GM21367 (cell line): ENCODE measurements at regions not wholly inside any gene's neighbourhood (a gene's known extent, or its start where the extent isn't known, plus 50 kb on each side); places are given as distances from the start of the nearest gene placed in this dataset.
"Not testable (repeated sequence)": the region's sequence is repeated elsewhere in the genome, so short reads cannot be mapped to it uniquely, and the experiment has no call there.

ENCODE experiments used
- ATAC-seq: cut with Tn5 transposase; IDR thresholded peaks from one replicate; pipeline ENCODE4 v1.9.1; 2021; ENCODE audit not compliant: unreplicated experiment

DNA sequence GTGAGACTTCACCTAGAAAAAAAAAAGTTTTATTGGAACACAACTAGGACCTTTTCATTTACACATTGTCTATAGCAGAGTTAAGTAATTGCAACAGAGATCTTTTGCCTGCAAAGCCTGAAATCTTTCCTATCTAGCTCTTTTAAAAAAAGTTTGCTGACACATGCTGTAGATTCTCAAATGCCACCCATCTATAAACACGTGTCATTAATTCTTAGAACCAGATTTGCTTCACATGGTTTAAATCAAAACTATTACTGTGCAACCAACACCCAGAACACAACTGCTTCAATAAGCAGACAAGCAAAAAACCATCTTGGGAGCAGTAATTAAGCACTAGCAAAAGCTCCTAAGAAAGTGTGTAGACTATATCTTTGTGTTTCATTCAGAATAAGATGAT is 55.0 kb downstream of the OXSM start:
- no peak for ATAC-seq

DNA sequence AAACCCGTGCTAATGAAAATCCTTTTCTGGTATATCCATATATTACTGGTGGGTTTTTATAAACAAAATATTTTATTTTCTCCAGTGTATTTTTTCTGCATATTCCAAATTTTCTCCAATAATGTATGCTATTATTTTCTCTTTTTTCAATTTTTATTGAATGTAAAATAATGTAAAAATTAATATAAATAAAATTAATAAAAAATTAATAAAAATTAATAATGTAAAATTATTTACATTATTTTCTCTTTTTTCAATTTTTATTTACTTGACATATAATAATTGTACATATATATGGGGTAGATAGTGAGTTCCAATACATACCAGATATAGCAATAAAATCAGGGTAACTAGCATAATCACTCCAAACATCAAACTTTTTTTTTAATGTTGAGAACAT is 56.4 kb downstream of the OXSM start:
- no peak for ATAC-seq

DNA sequence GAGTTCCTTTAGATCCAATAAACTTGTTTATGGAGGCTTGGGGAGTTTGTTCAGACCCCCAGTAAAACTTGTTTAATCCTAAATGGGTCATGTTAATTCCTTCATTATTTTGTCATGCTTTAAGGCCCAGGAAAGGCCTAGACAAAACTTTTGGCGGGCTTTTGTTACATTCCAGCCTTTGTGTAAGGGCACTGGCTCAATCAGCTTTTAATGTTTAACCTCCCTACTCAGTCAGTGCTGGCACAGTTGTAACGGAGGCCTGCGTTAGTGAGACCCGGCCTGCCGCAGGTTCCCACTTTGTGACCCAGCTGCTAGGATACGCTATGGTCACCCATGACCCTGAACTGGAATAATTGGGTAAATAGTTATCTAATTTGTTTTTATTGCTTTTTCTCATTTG is 59.2 kb downstream of the OXSM start:
- no peak for ATAC-seq

DNA sequence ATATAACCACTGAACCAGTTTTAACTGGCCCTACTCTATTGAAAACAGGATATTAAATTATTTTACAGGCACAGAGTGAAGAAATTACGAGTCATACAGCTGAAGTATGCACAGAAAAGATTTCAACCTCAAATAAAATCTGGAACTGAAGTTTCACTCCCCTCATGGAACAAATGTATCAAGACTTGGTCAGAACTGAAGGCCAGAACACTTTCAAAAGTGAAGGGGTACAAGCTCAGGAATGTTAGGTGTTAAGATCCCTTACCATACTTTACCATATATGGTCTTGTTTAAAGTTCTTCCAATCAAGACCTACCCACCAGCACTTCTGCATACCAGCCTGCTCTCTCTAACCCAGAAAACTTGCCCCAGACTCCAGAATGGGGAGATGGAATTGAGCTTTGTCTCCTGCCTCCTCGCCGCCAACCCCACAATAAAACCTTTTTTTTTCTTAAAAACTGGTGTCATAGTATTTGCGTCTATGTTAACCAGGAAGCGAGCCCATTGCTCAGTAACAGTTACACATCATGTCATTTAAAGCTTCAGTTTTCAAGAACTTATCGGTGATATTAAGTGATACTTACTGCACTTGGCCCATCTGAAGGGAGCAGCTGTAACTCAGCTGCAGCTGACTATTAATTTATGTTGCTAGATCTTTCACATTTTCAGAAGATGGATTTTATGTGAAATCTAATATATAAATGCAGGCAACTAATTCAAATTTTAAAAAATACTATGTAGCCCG is 59.9 kb downstream of the OXSM start:
- ATAC-seq: no peak

DNA sequence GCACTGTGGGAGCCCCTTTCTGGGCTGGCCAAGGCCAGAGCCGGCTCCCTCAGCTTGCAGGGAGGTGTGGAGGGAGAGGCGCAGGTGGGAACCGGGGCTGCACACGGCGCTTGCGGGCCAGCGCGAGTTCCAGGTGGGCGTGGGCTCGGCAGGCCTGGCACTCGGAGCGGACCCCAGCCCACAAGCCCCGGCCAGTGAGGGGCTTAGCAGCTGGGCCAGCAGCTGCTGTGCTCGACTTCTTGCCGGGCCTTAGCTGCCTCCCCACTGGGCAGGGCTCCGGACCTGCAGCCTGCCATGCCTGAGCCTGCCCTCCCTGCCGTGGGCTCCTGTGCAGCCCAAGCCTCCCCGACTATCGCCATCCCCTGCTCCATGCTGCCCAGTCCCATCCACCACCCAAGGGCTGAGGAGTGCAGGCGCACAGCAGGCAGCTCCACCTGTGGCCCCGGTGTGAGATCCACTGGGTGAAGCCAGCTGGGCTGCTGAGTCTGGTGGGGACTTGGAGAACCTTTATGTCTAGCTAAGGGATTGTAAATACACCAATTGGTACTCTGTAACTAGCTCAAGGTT is 61.9 kb downstream of the OXSM start:
- ATAC-seq: not testable (repeated sequence)

DNA sequence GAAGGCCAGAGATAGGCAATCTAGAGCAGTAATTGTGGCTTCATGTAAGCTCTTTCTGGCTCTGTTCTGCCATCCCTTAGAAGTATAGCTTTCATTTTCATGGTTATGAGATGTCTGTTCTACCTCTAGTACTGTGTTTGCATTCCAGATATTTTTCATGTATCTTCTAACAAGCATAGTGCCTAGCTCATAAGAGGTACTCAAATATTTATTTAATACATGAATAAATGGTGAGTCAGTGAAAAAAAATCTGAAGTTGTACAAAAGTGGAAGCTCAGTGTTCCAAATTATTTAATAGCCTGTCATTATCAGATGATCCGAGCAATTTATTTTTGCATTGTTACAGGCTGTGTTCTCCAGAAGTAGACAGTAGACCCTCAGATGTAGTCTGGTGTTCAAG is 64.3 kb downstream of the OXSM start:
- no peak for ATAC-seq

DNA sequence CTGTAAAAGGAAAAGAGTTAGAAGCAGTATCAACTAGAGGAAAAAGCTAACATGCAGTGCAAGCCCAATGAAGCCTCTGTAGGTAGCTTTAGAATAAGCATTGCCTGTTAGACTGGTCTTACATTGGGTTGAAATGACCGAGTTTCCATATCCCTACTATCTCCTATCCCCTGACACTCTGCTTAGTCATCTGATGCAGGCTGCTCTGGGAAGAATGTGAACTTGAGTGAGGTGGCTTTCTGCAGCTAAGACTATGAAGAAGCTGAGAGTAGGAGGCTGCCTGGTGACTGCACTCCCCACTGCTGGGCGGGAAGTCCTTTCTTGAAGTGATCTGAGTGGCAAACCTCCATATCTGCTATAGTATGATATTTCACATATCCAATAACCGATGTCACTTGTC is 64.7 kb downstream of the OXSM start:
- ATAC-seq: no peak

DNA sequence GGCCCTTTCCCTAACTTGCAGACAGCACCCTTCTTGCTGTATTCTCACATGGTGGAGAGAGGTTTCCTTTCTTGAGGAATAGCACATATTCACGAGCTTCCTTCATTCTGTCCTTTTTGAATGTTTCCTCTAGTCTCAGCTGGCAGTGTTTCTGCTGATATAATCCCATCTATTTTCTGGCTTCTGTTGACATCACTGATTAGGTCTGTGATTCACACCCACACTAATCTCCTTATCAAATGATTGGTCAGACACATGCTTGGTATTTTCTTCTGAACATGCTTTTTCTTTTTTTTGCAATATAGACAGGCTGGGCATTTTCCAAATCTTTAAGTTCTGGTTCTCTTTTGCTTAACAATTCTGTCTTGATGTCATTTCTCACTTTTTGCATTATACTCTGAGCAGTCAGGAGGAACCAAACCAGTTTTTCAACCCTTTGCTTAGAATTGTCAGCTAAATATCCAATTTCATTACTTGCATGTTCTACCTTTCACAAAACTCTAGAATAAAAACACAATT is 65.4 kb downstream of the OXSM start:
- no peak for ATAC-seq

DNA sequence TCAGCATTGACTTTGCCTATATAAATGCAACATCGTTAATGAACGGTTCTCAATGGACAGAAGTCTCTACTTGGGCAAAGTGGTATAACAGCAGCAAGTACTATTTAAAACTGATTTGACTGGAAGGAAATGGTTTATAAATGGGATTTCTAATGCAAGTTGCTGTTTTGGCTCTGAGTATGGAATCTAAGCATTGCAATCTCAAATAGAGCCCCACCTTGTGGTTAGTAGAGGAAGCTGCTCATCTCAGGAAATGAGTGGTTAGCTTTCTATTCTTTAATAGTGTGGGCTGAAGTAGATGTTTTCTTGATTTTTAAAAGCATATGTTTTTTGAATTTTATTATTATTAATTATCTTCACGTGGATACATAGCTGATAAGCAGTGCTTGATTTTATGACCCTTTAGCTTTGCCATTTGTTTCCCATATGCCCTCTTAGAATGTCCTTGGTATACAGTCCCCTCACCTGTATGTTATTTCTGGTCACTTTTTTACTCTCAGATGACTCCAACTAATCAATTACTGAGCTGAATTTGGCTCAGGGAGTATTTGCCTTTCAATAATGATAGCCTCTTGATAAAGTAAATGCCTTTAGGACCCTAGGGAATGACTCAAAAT is 67.1 kb downstream of the OXSM start:
- peak; percentile 81 for ATAC-seq

DNA sequence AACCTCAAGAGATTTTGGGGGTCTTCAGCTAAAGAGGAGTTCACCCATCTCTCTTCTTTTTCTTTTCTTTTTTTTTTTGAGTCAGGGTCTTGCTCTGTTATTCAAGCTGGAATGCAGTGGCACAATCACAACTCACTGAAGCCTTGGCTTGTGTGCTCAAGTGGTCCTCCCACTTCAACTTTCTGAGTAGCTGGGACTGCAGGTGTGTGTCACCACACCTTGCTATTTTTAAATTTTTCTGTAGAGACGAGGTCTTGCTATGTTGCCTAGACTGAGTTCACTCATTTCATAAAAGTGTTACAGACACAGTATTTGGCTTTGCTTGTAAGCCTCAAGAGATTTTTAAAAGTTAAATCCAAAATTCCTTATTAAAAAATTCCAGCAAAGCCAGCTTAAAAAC is 71.7 kb downstream of the OXSM start:
- ATAC-seq: no peak

DNA sequence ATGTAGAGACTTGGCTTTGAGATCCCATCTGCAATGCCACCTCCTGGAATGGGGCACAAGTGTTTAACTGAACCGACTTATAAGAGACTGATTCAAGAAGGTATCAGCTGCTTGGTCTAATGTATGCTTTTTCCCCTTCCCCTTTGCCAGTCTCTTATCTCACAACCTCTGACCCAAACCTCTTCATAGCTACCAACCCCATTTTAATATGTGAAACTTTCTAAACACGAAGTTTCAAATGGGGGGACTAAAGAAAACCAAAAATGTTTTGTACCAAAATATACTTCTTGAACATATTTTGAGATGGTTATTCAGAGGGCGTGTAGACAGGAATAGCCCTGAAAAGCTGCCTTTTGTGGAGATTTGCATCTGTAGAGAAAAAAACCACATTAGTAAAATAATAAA is 73.1 kb downstream of the OXSM start:
- no peak for ATAC-seq

DNA sequence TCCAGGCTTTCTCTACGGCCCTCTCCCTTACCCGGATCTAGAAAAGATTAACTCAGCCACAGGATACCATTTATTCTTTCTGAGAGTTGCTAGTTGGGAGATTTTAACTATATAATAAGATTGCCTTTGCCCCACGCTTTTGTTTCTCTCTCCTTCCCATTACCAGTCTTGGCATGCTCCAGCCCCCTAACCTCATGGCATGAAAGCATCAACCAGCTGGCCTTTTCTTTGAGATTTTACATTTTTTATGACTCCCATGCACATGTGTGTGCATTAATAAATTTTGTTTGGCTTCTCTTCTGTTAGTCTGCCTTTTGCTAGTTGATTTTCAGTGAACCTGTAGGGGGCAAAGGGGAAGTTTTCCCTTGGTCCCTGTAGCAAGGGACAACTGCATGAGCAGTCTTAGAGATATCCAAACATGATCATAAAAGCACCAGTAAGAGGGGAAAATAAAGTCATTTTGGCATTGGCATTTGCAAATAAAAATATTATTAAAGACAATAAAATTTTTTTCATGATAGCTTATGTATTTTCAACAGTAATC is 73.6 kb downstream of the OXSM start:
- ATAC-seq: no peak

DNA sequence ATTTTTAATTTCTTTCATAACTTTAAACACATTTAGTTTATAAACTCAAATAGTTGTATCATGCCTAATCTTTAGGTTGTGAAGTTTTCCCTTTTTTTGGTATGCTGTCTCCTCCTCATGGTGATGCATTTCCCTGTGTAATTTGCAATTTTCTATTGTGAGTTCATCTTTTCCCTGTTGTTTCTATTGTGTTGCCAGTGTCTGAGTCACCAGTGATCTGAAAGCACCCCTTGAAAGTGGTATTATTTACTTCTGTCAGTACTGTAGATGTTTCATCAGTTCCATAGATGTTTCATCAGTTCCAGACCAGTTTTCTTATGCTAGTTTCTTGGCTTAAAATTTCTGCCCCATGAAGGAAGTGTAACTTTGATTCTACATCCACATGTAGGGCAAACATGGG is 80.6 kb downstream of the OXSM start:
- ATAC-seq: no peak

DNA sequence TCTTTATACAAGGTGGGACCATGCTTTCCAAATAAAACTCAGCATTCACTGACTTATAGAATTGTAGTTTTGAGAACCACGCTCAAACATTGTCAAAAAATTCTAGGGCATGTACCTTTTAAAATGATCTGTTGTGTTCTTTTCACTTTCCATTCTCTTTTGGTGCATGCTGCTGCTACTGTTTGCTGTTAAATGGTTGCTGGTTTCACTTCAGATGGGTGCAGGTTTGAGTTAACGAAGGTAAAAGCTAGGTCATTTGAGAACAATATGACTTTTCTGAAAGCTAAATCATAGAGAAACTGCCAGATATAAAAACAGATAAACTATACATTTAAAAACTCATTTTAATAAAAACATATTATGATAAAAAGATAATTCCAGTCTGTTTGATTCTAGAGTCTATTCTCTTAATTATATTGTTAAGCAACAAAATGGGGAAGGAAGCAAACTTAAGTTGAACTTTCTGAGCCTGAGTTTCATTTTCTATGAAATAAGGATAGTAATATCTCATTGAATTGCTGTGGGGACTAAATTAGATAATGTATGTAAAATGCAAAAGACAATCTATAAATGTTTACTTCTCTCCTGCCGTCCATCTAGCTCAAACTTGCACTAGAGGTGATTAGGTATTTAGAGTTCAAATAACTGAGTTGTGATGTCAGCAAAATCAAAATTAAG is 82.4 kb downstream of the OXSM start:
- ATAC-seq: peak; percentile 98

DNA sequence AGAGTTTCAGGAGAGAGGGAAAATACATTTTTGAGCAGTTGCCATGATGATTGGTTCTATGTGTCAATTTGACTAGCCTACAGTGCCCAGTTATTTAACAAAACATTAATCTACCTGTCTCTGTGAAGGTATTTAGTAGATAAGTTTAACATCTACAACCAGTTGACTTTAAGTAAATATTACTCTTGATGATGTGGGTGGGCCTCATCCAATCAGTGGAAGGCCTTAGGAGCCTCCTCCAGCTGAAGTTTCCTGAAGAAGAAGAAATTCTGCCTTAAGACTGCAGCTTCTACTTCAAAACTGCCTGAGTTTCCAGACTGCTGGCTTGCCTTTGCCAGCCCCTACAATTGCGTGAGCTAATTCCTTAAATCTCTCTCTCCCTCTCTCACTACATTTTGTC is 93.6 kb downstream of the OXSM start:
- ATAC-seq: no peak

DNA sequence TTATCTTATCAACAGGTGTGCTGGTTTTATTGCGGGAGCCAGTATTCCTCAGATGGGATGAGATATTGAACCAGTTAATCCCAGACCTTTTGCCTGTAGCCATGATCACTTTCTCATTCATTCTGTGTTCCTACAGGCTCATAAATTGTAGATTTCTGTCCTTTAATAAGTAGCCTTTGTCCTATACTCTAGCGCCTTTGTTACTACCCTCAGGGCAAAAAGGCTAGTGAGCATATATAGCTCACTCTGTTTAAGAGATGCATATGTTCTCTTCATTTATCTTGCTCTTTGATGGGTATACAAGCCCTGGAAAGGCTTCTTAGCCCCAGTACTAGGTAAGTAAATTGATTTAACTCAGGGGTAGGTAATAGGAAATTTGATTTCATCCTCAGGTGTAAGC is 95.1 kb downstream of the OXSM start:
- ATAC-seq: no peak

DNA sequence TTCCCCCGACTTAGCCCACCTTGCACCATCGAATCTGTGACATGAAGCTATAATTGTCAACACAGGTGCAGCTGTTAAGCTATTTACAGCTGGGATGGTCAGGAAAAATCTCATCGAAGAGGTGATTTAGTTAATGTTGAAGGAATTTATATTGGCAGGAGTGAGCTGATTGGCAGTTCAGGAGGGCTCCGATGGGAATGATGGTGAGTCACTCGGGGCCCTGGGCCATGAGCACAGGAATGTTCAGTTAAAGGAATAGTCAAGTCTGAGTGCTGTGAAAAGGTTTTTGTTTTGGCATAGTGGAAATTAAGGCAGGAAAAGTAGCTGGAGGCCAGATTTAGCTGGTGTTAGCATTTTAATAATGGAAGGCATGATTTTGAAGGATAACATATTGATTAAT is 95.7 kb downstream of the OXSM start:
- ATAC-seq: no peak

DNA sequence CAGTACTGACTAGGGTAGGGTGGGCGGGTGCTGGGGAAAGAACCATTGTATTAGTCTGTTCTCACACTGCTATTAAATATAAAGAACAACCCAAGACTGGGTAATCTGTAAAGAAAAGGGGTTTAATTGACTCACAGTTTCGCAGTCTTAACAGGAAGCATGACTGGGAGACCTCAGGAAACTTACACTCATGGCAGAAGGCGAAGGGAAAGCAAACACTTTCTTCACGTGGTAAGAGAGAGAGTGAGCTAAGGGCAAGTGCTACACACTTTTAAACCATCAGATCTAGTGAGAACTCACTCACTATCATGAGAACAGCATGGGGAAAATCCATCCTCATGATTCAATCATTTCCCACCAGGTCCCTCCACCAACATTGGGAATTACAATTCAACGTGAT is 98.0 kb downstream of the OXSM start:
- no peak for ATAC-seq

DNA sequence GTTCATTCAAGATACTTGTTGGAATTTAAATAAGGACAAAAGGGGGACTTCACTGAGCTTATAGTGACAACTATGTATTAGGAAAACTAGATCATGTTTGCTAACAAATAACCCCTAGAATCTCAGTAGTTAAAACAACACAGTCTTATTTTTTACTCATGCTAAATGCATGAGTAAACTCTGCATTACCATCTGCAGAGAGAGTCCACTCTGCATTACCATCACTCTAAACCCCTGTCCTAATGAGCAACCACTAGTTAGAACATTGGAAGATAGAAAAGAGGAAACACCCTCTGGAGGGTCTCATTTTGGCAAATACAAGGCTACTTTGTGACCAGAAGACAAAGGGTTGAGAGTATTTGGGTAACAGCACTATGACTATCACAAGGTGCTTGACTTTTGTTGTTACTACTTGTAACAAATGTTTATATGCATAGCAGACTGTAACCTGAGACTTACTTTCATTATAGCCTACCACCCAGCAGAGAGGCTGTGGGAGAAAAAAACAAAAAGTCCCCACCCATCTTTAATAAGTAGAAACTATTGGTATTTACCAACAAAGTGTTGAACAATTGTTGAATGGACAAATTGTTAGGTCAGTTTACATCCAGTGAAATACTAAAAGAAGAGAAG is 99.1 kb downstream of the OXSM start:
- no peak for ATAC-seq

DNA sequence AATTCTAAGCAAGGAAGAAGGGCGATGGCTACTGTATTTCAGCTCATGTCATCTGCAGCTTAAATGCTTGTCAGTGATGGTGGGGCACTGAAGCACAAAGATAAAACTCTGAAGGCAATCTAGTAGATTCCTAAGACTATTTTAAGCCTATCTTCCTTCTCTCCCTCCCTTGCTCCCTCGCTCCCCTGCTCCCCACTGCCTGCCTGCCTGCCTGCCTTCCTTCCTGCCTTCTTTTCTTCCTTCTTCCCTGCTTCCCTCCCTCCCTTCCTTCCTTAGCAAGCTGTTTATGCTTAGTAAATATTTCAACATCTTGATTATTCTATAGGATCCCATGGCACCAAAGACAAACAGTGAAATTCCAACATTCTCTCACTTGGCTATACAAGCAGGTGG is 99.6 kb downstream of the OXSM start:
- no peak for ATAC-seq

DNA sequence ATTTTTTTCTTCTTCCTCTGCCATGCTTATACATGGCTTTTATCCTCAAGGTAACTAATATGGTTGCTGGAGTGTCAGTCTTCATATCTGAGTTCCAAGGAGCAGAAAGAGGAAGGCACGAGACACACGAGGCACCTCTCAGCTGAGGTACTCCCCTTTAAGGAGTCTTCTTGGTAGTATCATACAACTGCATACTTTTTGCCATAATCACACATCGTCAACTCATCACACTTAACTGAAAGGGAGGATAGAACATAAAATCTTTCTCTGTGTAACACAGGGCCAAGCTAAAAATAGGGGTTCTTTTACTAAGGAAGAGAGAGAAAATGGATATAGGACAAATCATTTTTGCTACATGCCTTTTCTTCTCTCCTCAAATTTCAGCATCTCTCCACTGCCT is 104.2 kb downstream of the OXSM start:
- ATAC-seq: no peak
